Peyer's patch (tissue), 4 donors: ENCODE measurements at regions not wholly inside any gene's neighbourhood (a gene's known extent, or its start where the extent isn't known, plus 50 kb on each side); places are given as distances from the start of the nearest gene placed in this dataset.

Source experiments
- POLR2A ChIP-seq, 2 donors: fragments of 450-650 bp; IDR thresholded peaks; one replicate each; pipeline ENCODE4 v1.5.1; 2017; ENCODE audit warnings: antibody characterized with exemption in 2 of 2, mild to moderate bottlenecking in 2 of 2, moderate library complexity in 2 of 2
- TF ChIP-seq, protein P1 (sequence below), 6 experiments: fragments of 450-650 bp in 4 of 6; fragments of 200-600 bp in 2 of 6; sonication (generic) in 1 of 6; IDR thresholded peaks; one replicate each; pipeline ENCODE4 v1.5.1; 2017 to 2019; ENCODE audit warnings: antibody characterized with exemption in 6 of 6, mild to moderate bottlenecking in 3 of 6, moderate library complexity in 1 of 6

DNA sequence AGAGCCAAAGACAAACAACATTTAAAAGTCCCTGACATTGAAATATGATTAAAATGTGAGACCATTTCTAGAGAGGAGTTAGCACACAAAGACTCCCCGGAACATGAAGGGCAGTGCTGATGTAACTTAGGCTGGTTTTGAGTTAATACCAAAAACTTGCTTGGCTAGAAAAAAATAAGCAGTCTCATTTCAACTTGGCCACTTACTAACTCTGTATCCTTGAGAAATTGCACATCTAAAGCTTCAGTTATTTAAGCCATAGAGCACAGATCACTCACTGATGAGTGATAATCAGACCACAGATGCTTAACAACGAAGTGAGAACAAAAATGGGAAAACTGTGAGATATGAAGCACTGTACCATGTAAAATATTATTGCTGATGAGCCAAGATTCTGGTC, 65.9 kb upstream of the MAOA start:
- TF ChIP-seq, protein P1, sequence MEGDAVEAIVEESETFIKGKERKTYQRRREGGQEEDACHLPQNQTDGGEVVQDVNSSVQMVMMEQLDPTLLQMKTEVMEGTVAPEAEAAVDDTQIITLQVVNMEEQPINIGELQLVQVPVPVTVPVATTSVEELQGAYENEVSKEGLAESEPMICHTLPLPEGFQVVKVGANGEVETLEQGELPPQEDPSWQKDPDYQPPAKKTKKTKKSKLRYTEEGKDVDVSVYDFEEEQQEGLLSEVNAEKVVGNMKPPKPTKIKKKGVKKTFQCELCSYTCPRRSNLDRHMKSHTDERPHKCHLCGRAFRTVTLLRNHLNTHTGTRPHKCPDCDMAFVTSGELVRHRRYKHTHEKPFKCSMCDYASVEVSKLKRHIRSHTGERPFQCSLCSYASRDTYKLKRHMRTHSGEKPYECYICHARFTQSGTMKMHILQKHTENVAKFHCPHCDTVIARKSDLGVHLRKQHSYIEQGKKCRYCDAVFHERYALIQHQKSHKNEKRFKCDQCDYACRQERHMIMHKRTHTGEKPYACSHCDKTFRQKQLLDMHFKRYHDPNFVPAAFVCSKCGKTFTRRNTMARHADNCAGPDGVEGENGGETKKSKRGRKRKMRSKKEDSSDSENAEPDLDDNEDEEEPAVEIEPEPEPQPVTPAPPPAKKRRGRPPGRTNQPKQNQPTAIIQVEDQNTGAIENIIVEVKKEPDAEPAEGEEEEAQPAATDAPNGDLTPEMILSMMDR (IDR thresholded peaks at IDR 0.05) = no peak
- TF ChIP-seq POLR2A (IDR thresholded peaks at IDR 0.05) = no peak
